ENCODE measurements at regions not wholly inside any gene's neighbourhood (a gene's known extent, or its start where the extent isn't known, plus 50 kb on each side); places are given as distances from the start of the nearest gene placed in this dataset.
"Not testable (repeated sequence)": the region's sequence is repeated elsewhere in the genome, so short reads cannot be mapped to it uniquely, and the experiment has no call there.

- DNase-seq (ENCODE audit: low read depth, low spot score) = no peak
- Histone ChIP-seq H3K36me3 (ENCODE audit: insufficient read depth, insufficient read length, low read length) (no peaks in the 10 kb centered on the region), H3K9me3 (ENCODE audit: insufficient read depth, low read length) (peaks cover 7% of the 10 kb centered on the region; the same call in 1 of the 2 replicates), H3K4me3 (ENCODE audit: insufficient read length, low read depth) (no peak overlapping the region), H3K4me1 (ENCODE audit: insufficient read depth, insufficient read length) (no peaks in the 10 kb centered on the region), H3K27me3 (ENCODE audit: insufficient read depth, insufficient read length) (no peaks in the 10 kb centered on the region), H3K9ac (ENCODE audit: insufficient read length, low read depth) (no peak overlapping the region)
- TF ChIP-seq YY1 (IDR thresholded peaks at IDR 0.05; ENCODE audit: insufficient read depth, insufficient read length) (no peak), ZNF274 (IDR thresholded peaks at IDR 0.05; ENCODE audit: low read depth, low read length) (no peak), SUZ12 (IDR thresholded peaks at IDR 0.05; ENCODE audit: extremely low read depth, insufficient read depth, insufficient read length) (no peak)
These were observed 50.1 kb upstream of the SIRPA start for GRCh38 chr20:1845163-1845523.

DNA sequence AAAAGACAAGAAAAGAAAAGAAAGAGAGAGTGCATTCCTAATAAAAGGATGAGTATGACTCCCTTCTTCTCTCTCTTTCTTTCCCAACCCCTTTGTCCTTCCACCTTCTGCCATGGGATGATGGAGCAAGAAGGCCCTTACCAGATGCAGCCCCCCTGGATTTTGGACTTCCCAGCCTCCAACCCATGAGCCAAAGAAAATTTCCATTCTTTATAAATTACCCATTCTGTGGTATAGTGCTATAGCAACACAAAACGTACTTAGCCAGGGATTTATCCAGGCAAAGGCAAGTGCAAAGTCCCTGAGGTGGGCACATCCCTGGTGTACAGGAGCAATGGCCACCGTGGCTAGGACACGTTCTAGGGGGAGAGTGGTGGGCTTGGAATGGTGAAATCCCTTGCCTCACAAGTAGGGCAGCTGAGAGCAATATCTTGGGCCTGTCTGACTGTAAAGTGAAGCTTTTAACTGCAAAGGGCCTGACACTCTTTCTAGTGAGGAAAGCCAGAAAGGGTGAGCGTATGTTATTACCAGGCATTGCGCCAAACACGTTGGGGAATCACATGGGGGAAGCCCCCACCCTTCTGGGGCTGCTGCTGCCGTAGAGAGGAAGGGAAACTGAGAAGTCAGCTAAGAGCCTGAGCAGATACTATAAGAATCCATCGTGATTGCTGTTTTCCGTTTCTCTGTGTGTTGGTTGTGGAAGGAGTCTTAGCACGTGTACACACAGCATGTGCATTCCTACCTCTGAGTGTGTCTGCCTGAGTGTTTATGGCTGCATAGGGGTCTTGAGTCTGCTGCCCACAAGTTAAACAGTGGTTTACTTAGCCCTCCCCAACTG is 50.7 kb upstream of the SIRPA start:
- no peaks in the 10 kb centered on the region for H3K4me1 ChIP-seq (ENCODE audit: insufficient read depth, insufficient read length)
- no peak overlapping the region for H3K9ac ChIP-seq (ENCODE audit: insufficient read length, low read depth)
- no peaks in the 10 kb centered on the region for H3K36me3 ChIP-seq (ENCODE audit: insufficient read depth, insufficient read length, low read length)
- no peaks in the 10 kb centered on the region for H3K27me3 ChIP-seq (ENCODE audit: insufficient read depth, insufficient read length)
- no peak for DNase-seq (ENCODE audit: low read depth, low spot score)
- H3K9me3 ChIP-seq (ENCODE audit: insufficient read depth, low read length) = peaks cover 13% of the 10 kb centered on the region
- no peak for TF ChIP-seq SUZ12 (IDR thresholded peaks at IDR 0.05; ENCODE audit: extremely low read depth, insufficient read depth, insufficient read length)
- TF ChIP-seq ZNF274 (IDR thresholded peaks at IDR 0.05; ENCODE audit: low read depth, low read length) = no peak
- no peak for TF ChIP-seq YY1 (IDR thresholded peaks at IDR 0.05; ENCODE audit: insufficient read depth, insufficient read length)
- H3K4me3 ChIP-seq (ENCODE audit: insufficient read length, low read depth) = no peak overlapping the region

DNA sequence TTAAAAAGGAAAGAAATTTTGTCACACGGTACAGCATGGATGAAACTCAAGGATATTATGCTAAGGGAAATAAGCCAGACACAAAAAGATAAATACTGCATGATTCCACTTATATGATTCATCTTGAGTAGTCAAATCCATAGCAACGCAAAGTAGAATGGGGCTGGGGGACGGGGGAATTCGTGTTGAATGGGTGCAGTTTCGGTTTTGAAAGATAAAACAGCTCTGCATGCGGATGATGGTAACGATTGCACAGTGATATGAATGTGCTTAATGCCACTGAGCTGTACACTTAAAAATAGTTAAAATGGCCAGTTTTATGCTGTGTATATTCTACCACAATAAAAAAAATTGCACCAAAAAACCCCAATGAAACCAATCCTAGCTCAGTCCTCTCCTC is 52.9 kb upstream of the SIRPA start:
- H3K36me3 ChIP-seq (ENCODE audit: insufficient read depth, insufficient read length, low read length) = no peaks in the 10 kb centered on the region
- H3K9me3 ChIP-seq (ENCODE audit: insufficient read depth, low read length) = peaks cover 25% of the 10 kb centered on the region
- H3K27me3 ChIP-seq (ENCODE audit: insufficient read depth, insufficient read length) = no peaks in the 10 kb centered on the region
- DNase-seq (ENCODE audit: low read depth, low spot score) = no peak
- no peak overlapping the region for H3K4me3 ChIP-seq (ENCODE audit: insufficient read length, low read depth)
- TF ChIP-seq YY1 (IDR thresholded peaks at IDR 0.05; ENCODE audit: insufficient read depth, insufficient read length) (no peak), SUZ12 (IDR thresholded peaks at IDR 0.05; ENCODE audit: extremely low read depth, insufficient read depth, insufficient read length) (no peak)
- H3K9ac ChIP-seq (ENCODE audit: insufficient read length, low read depth) = no peak overlapping the region
- no peaks in the 10 kb centered on the region for H3K4me1 ChIP-seq (ENCODE audit: insufficient read depth, insufficient read length)

GRCh38 chr20:1841554-1842140 is 53.6 kb upstream of the SIRPA start:
- Histone ChIP-seq H3K4me3 (ENCODE audit: insufficient read length, low read depth) (no peak overlapping the region), H3K4me1 (ENCODE audit: insufficient read depth, insufficient read length) (peaks cover 1% of the 10 kb centered on the region), H3K27me3 (ENCODE audit: insufficient read depth, insufficient read length) (no peaks in the 10 kb centered on the region), H3K9me3 (ENCODE audit: insufficient read depth, low read length) (peaks cover 25% of the 10 kb centered on the region), H3K36me3 (ENCODE audit: insufficient read depth, insufficient read length, low read length) (no peaks in the 10 kb centered on the region), H3K9ac (ENCODE audit: insufficient read length, low read depth) (no peak overlapping the region)
- no peak for DNase-seq (ENCODE audit: low read depth, low spot score)
- no peak for TF ChIP-seq ZNF274 (IDR thresholded peaks at IDR 0.05; ENCODE audit: low read depth, low read length)
- TF ChIP-seq YY1 (IDR thresholded peaks at IDR 0.05; ENCODE audit: insufficient read depth, insufficient read length) = no peak
- TF ChIP-seq SUZ12 (IDR thresholded peaks at IDR 0.05; ENCODE audit: extremely low read depth, insufficient read depth, insufficient read length) = no peak

GRCh38 chr20:1840817-1841553 is 54.2 kb upstream of the SIRPA start:
- no peaks in the 10 kb centered on the region for H3K27me3 ChIP-seq (ENCODE audit: insufficient read depth, insufficient read length)
- H3K4me3 ChIP-seq (ENCODE audit: insufficient read length, low read depth) = no peak overlapping the region
- TF ChIP-seq ZNF274 (IDR thresholded peaks at IDR 0.05; ENCODE audit: low read depth, low read length) = no peak
- TF ChIP-seq YY1 (IDR thresholded peaks at IDR 0.05; ENCODE audit: insufficient read depth, insufficient read length) = no peak
- no peak for TF ChIP-seq SUZ12 (IDR thresholded peaks at IDR 0.05; ENCODE audit: extremely low read depth, insufficient read depth, insufficient read length)
- peaks cover 3% of the 10 kb centered on the region for H3K4me1 ChIP-seq (ENCODE audit: insufficient read depth, insufficient read length)
- peaks cover 25% of the 10 kb centered on the region for H3K9me3 ChIP-seq (ENCODE audit: insufficient read depth, low read length)
- no peak for DNase-seq (ENCODE audit: low read depth, low spot score)
- no peaks in the 10 kb centered on the region for H3K36me3 ChIP-seq (ENCODE audit: insufficient read depth, insufficient read length, low read length)
- no peak overlapping the region for H3K9ac ChIP-seq (ENCODE audit: insufficient read length, low read depth)

DNA sequence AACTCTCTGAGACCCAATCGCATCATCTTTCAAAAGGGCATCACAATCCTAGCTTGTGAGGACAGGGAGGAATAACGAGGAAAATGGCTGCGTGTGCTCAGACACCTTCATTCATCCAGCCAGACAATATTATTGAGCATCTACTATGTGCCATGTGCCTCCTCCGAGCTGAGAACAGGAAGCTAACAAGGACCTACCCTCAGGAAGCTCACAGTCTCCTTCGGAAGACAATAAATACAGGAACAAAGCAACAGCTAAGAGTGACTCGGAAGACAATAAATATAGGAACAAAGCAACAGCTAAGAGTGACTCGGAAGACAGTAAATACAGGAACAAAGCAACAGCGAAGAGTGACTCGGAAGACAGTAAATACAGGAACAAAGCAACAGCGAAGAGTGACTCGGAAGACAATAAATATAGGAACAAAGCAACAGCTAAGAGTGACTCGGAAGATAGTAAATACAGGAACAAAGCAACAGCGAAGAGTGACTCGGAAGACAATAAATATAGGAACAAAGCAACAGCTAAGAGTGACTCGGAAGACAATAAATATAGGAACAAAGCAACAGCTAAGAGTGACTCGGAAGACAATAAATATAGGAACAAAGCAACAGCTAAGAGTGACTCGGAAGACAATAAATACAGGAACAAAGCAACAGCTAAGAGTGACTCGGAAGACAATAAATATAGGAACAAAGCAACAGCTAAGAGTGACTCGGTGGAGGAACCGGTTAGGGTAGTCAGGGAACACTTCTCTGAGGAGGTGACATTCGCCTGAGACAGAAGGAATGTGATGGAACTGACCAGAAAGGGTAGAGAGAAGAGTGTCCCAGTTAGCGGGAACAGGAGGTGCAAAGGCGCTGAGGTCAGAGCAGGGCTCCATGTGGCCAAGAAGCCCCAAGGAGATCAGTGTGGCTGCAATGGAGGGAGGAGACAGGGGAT is 55.6 kb upstream of the SIRPA start:
- peaks cover 25% of the 10 kb centered on the region for H3K9me3 ChIP-seq (ENCODE audit: insufficient read depth, low read length)
- H3K9ac ChIP-seq (ENCODE audit: insufficient read length, low read depth); H3K27me3 ChIP-seq (ENCODE audit: insufficient read depth, insufficient read length); DNase-seq (ENCODE audit: low read depth, low spot score); H3K36me3 ChIP-seq (ENCODE audit: insufficient read depth, insufficient read length, low read length); H3K4me3 ChIP-seq (ENCODE audit: insufficient read length, low read depth); H3K4me1 ChIP-seq (ENCODE audit: insufficient read depth, insufficient read length): not testable (repeated sequence)
